ENCODE measurements at regions not wholly inside any gene's neighbourhood (a gene's known extent, or its start where the extent isn't known, plus 50 kb on each side); places are given as distances from the start of the nearest gene placed in this dataset.

GRCh38 chr3:116920826-116921610 lies 211.4 kb downstream of the TUSC7 start:
- H3K27me3 ChIP-seq (replicated peaks; ENCODE audit: insufficient read depth, low read length): no peaks in the 10 kb centered on the region
- H3F3A ChIP-seq (ENCODE audit: insufficient read depth, low read length): no peaks in the 10 kb centered on the region
- no peak overlapping the region for H3K27ac ChIP-seq (ENCODE audit: low read length)
- no peak overlapping the region for H3K4me3 ChIP-seq (ENCODE audit: low read length)
- no peaks in the 10 kb centered on the region for H4K20me1 ChIP-seq (ENCODE audit: insufficient read depth, low read length)
- no peaks in the 10 kb centered on the region for H3K79me2 ChIP-seq (ENCODE audit: low read length)
- no peak overlapping the region for H3K9ac ChIP-seq (ENCODE audit: low read length)
- no peak for TF ChIP-seq EZH2phosphoT487 (IDR thresholded peaks at IDR 0.05; ENCODE audit: low read length)
- no peak for TF ChIP-seq EZH2 (optimal IDR thresholded peaks at IDR 0.05; ENCODE audit: low read depth, low read length)
- no peak for TF ChIP-seq CTCF (IDR thresholded peaks at IDR 0.05; ENCODE audit: low read length)
- no peak for DNase-seq
- H3K9me2 ChIP-seq (replicated peaks; ENCODE audit: insufficient read depth, low read length): no peaks in the 10 kb centered on the region
- no peaks in the 10 kb centered on the region for H3K4me1 ChIP-seq (ENCODE audit: low read length)
- H3K36me3 ChIP-seq (replicated peaks; ENCODE audit: insufficient read depth, low read length): no peaks in the 10 kb centered on the region
- H3K9me3 ChIP-seq (replicated peaks; ENCODE audit: insufficient read depth, low read length): no peaks in the 10 kb centered on the region
- H2AFZ ChIP-seq (ENCODE audit: low read length): no peak overlapping the region
- no peak overlapping the region for H3K4me2 ChIP-seq (ENCODE audit: low read depth, low read length)

DNA sequence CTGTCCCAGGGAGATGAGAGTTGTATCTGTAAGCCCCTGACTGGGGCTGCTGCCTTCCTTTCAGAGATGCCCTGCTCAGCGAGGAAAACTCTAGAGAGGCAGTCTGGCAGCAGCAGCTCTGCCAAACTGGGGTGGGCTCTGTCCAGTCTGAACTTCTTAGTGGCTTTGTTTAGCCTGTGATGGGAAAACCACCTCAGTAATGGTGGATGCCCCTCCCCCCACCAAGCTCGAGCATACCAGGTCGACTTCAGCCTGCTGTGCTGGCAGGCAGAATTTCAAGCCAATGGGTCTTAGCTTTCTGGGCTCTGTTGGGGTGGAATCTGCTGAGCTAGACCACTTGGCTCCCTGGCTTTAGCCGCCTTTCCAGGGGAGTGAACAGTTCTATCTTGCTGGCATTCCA lies 218.3 kb downstream of the TUSC7 start:
- no peak overlapping the region for H3K9ac ChIP-seq (ENCODE audit: low read length)
- no peak overlapping the region for H3K27ac ChIP-seq (ENCODE audit: low read length)
- H3F3A ChIP-seq (ENCODE audit: insufficient read depth, low read length): no peaks in the 10 kb centered on the region
- DNase-seq: no peak
- H2AFZ ChIP-seq (ENCODE audit: low read length): no peak overlapping the region
- H3K27me3 ChIP-seq (replicated peaks; ENCODE audit: insufficient read depth, low read length): no peaks in the 10 kb centered on the region
- H4K20me1 ChIP-seq (ENCODE audit: insufficient read depth, low read length): no peaks in the 10 kb centered on the region
- no peaks in the 10 kb centered on the region for H3K36me3 ChIP-seq (replicated peaks; ENCODE audit: insufficient read depth, low read length)
- H3K9me2 ChIP-seq (replicated peaks; ENCODE audit: insufficient read depth, low read length): no peaks in the 10 kb centered on the region
- no peaks in the 10 kb centered on the region for H3K9me3 ChIP-seq (replicated peaks; ENCODE audit: insufficient read depth, low read length)
- no peaks in the 10 kb centered on the region for H3K79me2 ChIP-seq (ENCODE audit: low read length)
- no peak for TF ChIP-seq CTCF (IDR thresholded peaks at IDR 0.05; ENCODE audit: low read length)
- no peak for TF ChIP-seq EZH2phosphoT487 (IDR thresholded peaks at IDR 0.05; ENCODE audit: low read length)
- TF ChIP-seq EZH2 (optimal IDR thresholded peaks at IDR 0.05; ENCODE audit: low read depth, low read length): no peak
- H3K4me2 ChIP-seq (ENCODE audit: low read depth, low read length): no peak overlapping the region
- H3K4me1 ChIP-seq (ENCODE audit: low read length): no peaks in the 10 kb centered on the region
- no peak overlapping the region for H3K4me3 ChIP-seq (ENCODE audit: low read length)

GRCh38 chr3:116929505-116930222 lies 220.1 kb downstream of the TUSC7 start:
- H3K27ac ChIP-seq (ENCODE audit: low read length): no peak overlapping the region

More at GRCh38 chr3:116929505-116930222, 220.1 kb downstream of the TUSC7 start:
- H3K9ac ChIP-seq (ENCODE audit: low read length): no peak overlapping the region
- H3K9me3 ChIP-seq (replicated peaks; ENCODE audit: insufficient read depth, low read length): no peaks in the 10 kb centered on the region
- no peak overlapping the region for H3K4me3 ChIP-seq (ENCODE audit: low read length)
- H2AFZ ChIP-seq (ENCODE audit: low read length): no peak overlapping the region
- no peaks in the 10 kb centered on the region for H3K27me3 ChIP-seq (replicated peaks; ENCODE audit: insufficient read depth, low read length)
- H3K4me2 ChIP-seq (ENCODE audit: low read depth, low read length): no peak overlapping the region
- H3F3A ChIP-seq (ENCODE audit: insufficient read depth, low read length): no peaks in the 10 kb centered on the region
- H3K36me3 ChIP-seq (replicated peaks; ENCODE audit: insufficient read depth, low read length): no peaks in the 10 kb centered on the region
- no peaks in the 10 kb centered on the region for H4K20me1 ChIP-seq (ENCODE audit: insufficient read depth, low read length)
- no peak for DNase-seq
- H3K9me2 ChIP-seq (replicated peaks; ENCODE audit: insufficient read depth, low read length): no peaks in the 10 kb centered on the region
- H3K79me2 ChIP-seq (ENCODE audit: low read length): no peaks in the 10 kb centered on the region
- TF ChIP-seq CTCF (IDR thresholded peaks at IDR 0.05; ENCODE audit: low read length): no peak
- no peak for TF ChIP-seq EZH2phosphoT487 (IDR thresholded peaks at IDR 0.05; ENCODE audit: low read length)
- no peak for TF ChIP-seq EZH2 (optimal IDR thresholded peaks at IDR 0.05; ENCODE audit: low read depth, low read length)
- H3K4me1 ChIP-seq (ENCODE audit: low read length): no peaks in the 10 kb centered on the region

Data from MM.1S (cell line).